H1 (cell line): ENCODE measurements at regions not wholly inside any gene's neighbourhood (a gene's known extent, or its start where the extent isn't known, plus 50 kb on each side); places are given as distances from the start of the nearest gene placed in this dataset.

Source experiments
- CTCF ChIA-PET: fragments of 300-600 bp; sonication (Branson Sonifier 250); formaldehyde crosslinking; loops from one replicate; lab custom pipeline; 2021; ENCODE audit not compliant: partially characterized antibody; lab: Charles Lee
- POLR2A ChIA-PET: fragments of 300-600 bp; sonication (Branson Sonifier 250); formaldehyde crosslinking; loops from one replicate; lab custom pipeline; 2021; ENCODE audit warnings: inconsistent platforms; ENCODE audit not compliant: partially characterized antibody; lab: Charles Lee
- DNase-seq, 2 experiments: peaks; one replicate each; pipeline versions ENCODE4 v3.0.0 to v3.0.0-alpha.2; 2010 to 2022; ENCODE audit warnings: low spot score in 2 of 2, low read depth in 1 of 2, mixed read lengths in 1 of 2
- FAIRE-seq: peaks from 2 replicates; lab custom pipeline; 2011; peaks lifted over from hg19 to GRCh38; lab: Jason Lieb, UNC
- H2AFZ ChIP-seq: 2 replicates; pipeline ENCODE4 v1.8.1; 2012; ENCODE audit warnings: low read length, inconsistent platforms
- H2AK5ac ChIP-seq: 2 replicates; pipeline ENCODE4 v1.6.1; 2013; ENCODE audit warnings: low read depth, low read length
- H2BK120ac ChIP-seq: replicated peaks from 2 replicates; pipeline ENCODE3; 2013; ENCODE audit warnings: low read depth, low read length, inconsistent platforms
- H2BK12ac ChIP-seq: 2 replicates; pipeline ENCODE4 v1.6.1; 2013; ENCODE audit warnings: low read depth, low read length
- H2BK15ac ChIP-seq: 2 replicates; pipeline ENCODE4 v1.6.1; 2013; ENCODE audit warnings: low read length
- H2BK20ac ChIP-seq: 2 replicates; pipeline ENCODE4 v1.6.1; 2013; ENCODE audit warnings: low read length
- H2BK5ac ChIP-seq: 2 replicates; pipeline ENCODE4 v1.6.1; 2013; ENCODE audit warnings: low read depth, low read length
- H3K14ac ChIP-seq: 2 replicates; pipeline ENCODE4 v1.6.1; 2013; ENCODE audit warnings: inconsistent platforms; ENCODE audit not compliant: insufficient read length
- H3K18ac ChIP-seq: 2 replicates; pipeline ENCODE4 v1.6.1; 2013; ENCODE audit warnings: low read length; ENCODE audit errors: extremely low read depth
- H3K23ac ChIP-seq: 2 replicates; pipeline ENCODE4 v1.6.1; 2013; ENCODE audit warnings: inconsistent platforms; ENCODE audit not compliant: insufficient read length
- H3K23me2 ChIP-seq: 2 replicates; pipeline ENCODE4 v1.6.1; 2013; ENCODE audit warnings: low read depth, low read length
- H3K27ac ChIP-seq: 2 replicates; pipeline ENCODE4 v1.6.1; 2011; ENCODE audit warnings: low read depth, low read length, inconsistent platforms
- H3K27me3 ChIP-seq, 4 experiments: replicated peaks in 1 of 4; 1 replicate in 1 of 4; 2 replicates in 3 of 4; pipeline versions ENCODE4 v1.6.1 to v1.8.1; 2011 to 2013; ENCODE audit warnings: low read length in 3 of 4, mild to moderate bottlenecking in 3 of 4, inconsistent platforms in 2 of 4, mixed read lengths in 2 of 4, moderate library complexity in 1 of 4; ENCODE audit not compliant: control insufficient read depth in 3 of 4, insufficient read depth in 3 of 4; ENCODE audit errors: extremely low read depth in 1 of 4
- H3K36me3 ChIP-seq, 4 experiments: 2 replicates each; pipeline versions ENCODE4 v1.6.1 to v1.8.1; 2011 to 2013; ENCODE audit warnings: mild to moderate bottlenecking in 4 of 4, low read length in 3 of 4, moderate library complexity in 2 of 4, control low read depth in 1 of 4, inconsistent platforms in 1 of 4; ENCODE audit not compliant: insufficient read depth in 4 of 4, control insufficient read depth in 2 of 4
- H3K4ac ChIP-seq: replicated peaks from 2 replicates; pipeline ENCODE3; 2013; ENCODE audit warnings: low read length, low read depth, mixed read lengths, inconsistent platforms; ENCODE audit not compliant: insufficient read length
- H3K4me1 ChIP-seq, 4 experiments: replicated peaks in 1 of 4; 1 replicate in 1 of 4; 2 replicates in 3 of 4; pipeline versions ENCODE4 v1.6.1 to v1.8.1; 2011 to 2013; ENCODE audit warnings: low read length in 3 of 4, inconsistent platforms in 2 of 4, mixed read lengths in 1 of 4; ENCODE audit not compliant: insufficient read depth in 4 of 4, control insufficient read depth in 3 of 4
- H3K4me2 ChIP-seq, 2 experiments: 2 replicates each; pipeline versions ENCODE4 v1.6.1 to v1.8.1; 2011 to 2013; ENCODE audit warnings: low read depth in 2 of 2, low read length in 2 of 2, control low read depth in 1 of 2, inconsistent platforms in 1 of 2, mild to moderate bottlenecking in 1 of 2; ENCODE audit not compliant: insufficient read depth in 1 of 2
- H3K4me3 ChIP-seq, 4 experiments: fragments of 200-600, 300-600 bp in 1 of 4; sonication (generic), shearing (Covaris generic), sonication (Bioruptor Twin) in 1 of 4; 2 replicates each; pipeline versions ENCODE4 v1.5.1 to v1.8.1; 2011 to 2016; ENCODE audit warnings: low read length in 4 of 4, low read depth in 3 of 4, control low read depth in 2 of 4, inconsistent platforms in 2 of 4, mild to moderate bottlenecking in 2 of 4, mixed read lengths in 1 of 4, moderate library complexity in 1 of 4; ENCODE audit not compliant: insufficient read depth in 2 of 4; ENCODE audit errors: extremely low read depth in 1 of 4
- H3K56ac ChIP-seq: replicated peaks from 2 replicates; pipeline ENCODE3; 2013; ENCODE audit warnings: low read depth, mild to moderate bottlenecking, mixed read lengths, low read length, inconsistent platforms; ENCODE audit not compliant: insufficient read length
- H3K79me1 ChIP-seq: 2 replicates; pipeline ENCODE4 v1.6.1; 2013; ENCODE audit warnings: low read depth, low read length, control low read depth
- H3K79me2 ChIP-seq, 2 experiments: 2 replicates each; pipeline versions ENCODE4 v1.6.1 to v1.8.1; 2012 to 2013; ENCODE audit warnings: low read length in 2 of 2, mild to moderate bottlenecking in 2 of 2, inconsistent platforms in 1 of 2; ENCODE audit not compliant: insufficient read depth in 2 of 2, control insufficient read depth in 1 of 2
- H3K9ac ChIP-seq, 4 experiments: replicated peaks in 1 of 4; 1 replicate in 1 of 4; 2 replicates in 3 of 4; pipeline versions ENCODE4 v1.6.1 to v1.8.1; 2011 to 2013; ENCODE audit warnings: low read depth in 3 of 4, low read length in 3 of 4, control low read depth in 2 of 4, mild to moderate bottlenecking in 2 of 4, moderate library complexity in 2 of 4, inconsistent platforms in 1 of 4; ENCODE audit errors: extremely low read depth in 1 of 4
- H3K9me3 ChIP-seq, 2 experiments: 2 replicates each; pipeline versions ENCODE4 v1.6.1 to v1.8.1; 2012 to 2013; ENCODE audit warnings: mild to moderate bottlenecking in 2 of 2, moderate library complexity in 2 of 2, control low read depth in 1 of 2, inconsistent platforms in 1 of 2, low read depth in 1 of 2, low read length in 1 of 2, mixed read lengths in 1 of 2; ENCODE audit not compliant: insufficient read depth in 2 of 2
- H4K20me1 ChIP-seq, 2 experiments: replicated peaks in 1 of 2; 2 replicates each; pipeline versions ENCODE3 to v1.8.1; 2011 to 2013; ENCODE audit warnings: inconsistent platforms in 2 of 2, low read length in 2 of 2, mild to moderate bottlenecking in 1 of 2; ENCODE audit not compliant: insufficient read depth in 2 of 2, control insufficient read depth in 1 of 2
- H4K5ac ChIP-seq: 2 replicates; pipeline ENCODE4 v1.6.1; 2013; ENCODE audit warnings: low read length, low read depth, mixed read lengths, inconsistent platforms; ENCODE audit not compliant: insufficient read length
- H4K8ac ChIP-seq: 2 replicates; pipeline ENCODE4 v1.8.0; 2013; ENCODE audit warnings: mild to moderate bottlenecking, moderate library complexity, low read length, inconsistent platforms; ENCODE audit not compliant: insufficient read depth; ENCODE audit errors: extremely low read depth
- H4K91ac ChIP-seq: replicated peaks from 2 replicates; pipeline ENCODE3; 2013; ENCODE audit warnings: low read length, mixed read lengths, inconsistent platforms; ENCODE audit not compliant: insufficient read length
- BACH1 ChIP-seq: IDR thresholded peaks from 2 replicates; pipeline ENCODE4 v1.6.1; 2012; ENCODE audit warnings: low read length, improper control_type of control experiment
- EZH2 ChIP-seq: fragments of 200-600 bp; sonication (generic); IDR thresholded peaks from 2 replicates; pipeline ENCODE4 v1.7.1; 2012; ENCODE audit warnings: low read depth, mild to moderate bottlenecking, moderate library complexity, low read length, inconsistent platforms; ENCODE audit not compliant: severe bottlenecking
- SAP30 ChIP-seq: fragments of 300-600 bp; sonication (generic); IDR thresholded peaks from 2 replicates; pipeline ENCODE4 v1.7.1; 2012; ENCODE audit warnings: low read length, moderate library complexity, mild to moderate bottlenecking, inconsistent platforms; ENCODE audit not compliant: insufficient read depth, insufficient replicate concordance
- SUZ12 ChIP-seq: fragments of 200-600 bp; sonication (generic); IDR thresholded peaks from 2 replicates; pipeline ENCODE4 v1.6.1; 2012; ENCODE audit warnings: mild to moderate bottlenecking, inconsistent platforms, low read length, moderate library complexity, mixed read lengths
- TBP ChIP-seq: IDR thresholded peaks from 2 replicates; pipeline ENCODE4 v1.6.1; 2011; ENCODE audit warnings: low read depth, low read length, improper control_type of control experiment
- WGBS, 2 experiments: shearing (Covaris generic) in 1 of 2; methylation state at CpG; one replicate each; pipeline versions ENCODE4 v1.1.6 to v1.1.7; 2013 to 2015; ENCODE audit warnings: low lambda C conversion rate in 2 of 2, mixed read lengths in 2 of 2, inconsistent platforms in 1 of 2, low coverage in 1 of 2, missing lambda C conversion rate in 1 of 2; ENCODE audit not compliant: insufficient replicate concordance in 2 of 2, insufficient coverage in 1 of 2, insufficient read length in 1 of 2; ENCODE audit errors: extremely low coverage in 1 of 2, missing lambda C conversion rate in 1 of 2; 5-methylcytosine and 5-hydroxymethylcytosine counted together

- WGBS, 2 experiments, result 91% methylated on average over 2 of the region's 2 CpGs; no CpG with 5 or more reads in 1 of the 2 experiments
- no peak overlapping the region for H2BK5ac ChIP-seq
- no peak overlapping the region for H3K56ac ChIP-seq
- FAIRE-seq, result no peak
- H3K9me3 ChIP-seq, result no peaks in the 10 kb centered on the region
- H4K20me1 ChIP-seq, result no peaks in the 10 kb centered on the region
- POLR2A ChIA-PET, result interaction anchor here (1.1 kb wide), 1 partner anchor 13 kb away, joined by 3 read pairs; no protein-coding TSS in a partner anchor
- no peak for DNase-seq
- no peak overlapping the region for H2BK120ac ChIP-seq
- H3K23me2 ChIP-seq, result no peaks in the 10 kb centered on the region
- H3K27ac ChIP-seq, result no peak overlapping the region
- no peak overlapping the region for H2BK20ac ChIP-seq
- no peak overlapping the region for H3K14ac ChIP-seq
- H3K23ac ChIP-seq, result no peak overlapping the region
- H3K4me1 ChIP-seq, result peaks cover 0 to 3% (median 0%) of the 10 kb centered on the region in 4 experiments; a peak in 1 of 7 replicates
- H4K91ac ChIP-seq, result no peak overlapping the region
- no peaks in the 10 kb centered on the region for H3K27me3 ChIP-seq
- H3K4me2 ChIP-seq, result no peak overlapping the region
- H3K9ac ChIP-seq, result no peak overlapping the region
- no peaks in the 10 kb centered on the region for H3K36me3 ChIP-seq
- no peak overlapping the region for H3K4me3 ChIP-seq
- H4K8ac ChIP-seq, result no peak overlapping the region
- no peak overlapping the region for H3K18ac ChIP-seq
- no peak overlapping the region for H3K4ac ChIP-seq
- no peak overlapping the region for H2BK12ac ChIP-seq
- H3K79me1 ChIP-seq, result no peaks in the 10 kb centered on the region
- no peak overlapping the region for H4K5ac ChIP-seq
- no peak overlapping the region for H2AFZ ChIP-seq
- H2AK5ac ChIP-seq, result no peak overlapping the region
- H3K79me2 ChIP-seq, result no peaks in the 10 kb centered on the region
- H2BK15ac ChIP-seq, result no peak overlapping the region
- no peak for TF ChIP-seq TBP
- no peak for TF ChIP-seq BACH1
- TF ChIP-seq EZH2, result no peak
- TF ChIP-seq SAP30, result no peak
- no peak for TF ChIP-seq SUZ12
- TF ChIP-seq, all 59 proteins: peak for 0
- CTCF ChIA-PET, result no interaction called here
Observed at GRCh38 chr1:213657879-213658278, 329.9 kb upstream of the PROX1 start.
